ENCODE measurements at regions not wholly inside any gene's neighbourhood (a gene's known extent, or its start where the extent isn't known, plus 50 kb on each side); places are given as distances from the start of the nearest gene placed in this dataset.

DNA sequence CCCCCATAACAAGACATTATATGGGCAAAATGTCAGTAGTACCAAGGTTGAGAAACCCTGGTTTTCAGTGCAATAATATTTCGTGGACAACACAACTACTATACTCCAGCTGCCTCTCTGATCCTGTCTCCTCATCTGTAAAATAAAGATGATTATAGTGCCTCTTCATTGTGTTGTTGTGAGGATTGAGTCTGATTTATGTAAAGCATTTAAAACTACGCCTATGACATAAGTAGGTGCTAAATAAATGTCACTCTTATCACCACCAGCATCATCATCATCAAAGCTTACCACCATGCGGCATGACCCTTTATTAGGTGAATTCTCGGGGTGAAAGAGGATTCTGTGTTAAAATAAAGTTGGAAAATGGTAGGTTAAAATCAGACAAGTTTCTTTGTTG lies 67.8 kb upstream of the IFNE start:
- DNase-seq (ENCODE audit: low read depth), result no peak
- TF ChIP-seq, protein P1, sequence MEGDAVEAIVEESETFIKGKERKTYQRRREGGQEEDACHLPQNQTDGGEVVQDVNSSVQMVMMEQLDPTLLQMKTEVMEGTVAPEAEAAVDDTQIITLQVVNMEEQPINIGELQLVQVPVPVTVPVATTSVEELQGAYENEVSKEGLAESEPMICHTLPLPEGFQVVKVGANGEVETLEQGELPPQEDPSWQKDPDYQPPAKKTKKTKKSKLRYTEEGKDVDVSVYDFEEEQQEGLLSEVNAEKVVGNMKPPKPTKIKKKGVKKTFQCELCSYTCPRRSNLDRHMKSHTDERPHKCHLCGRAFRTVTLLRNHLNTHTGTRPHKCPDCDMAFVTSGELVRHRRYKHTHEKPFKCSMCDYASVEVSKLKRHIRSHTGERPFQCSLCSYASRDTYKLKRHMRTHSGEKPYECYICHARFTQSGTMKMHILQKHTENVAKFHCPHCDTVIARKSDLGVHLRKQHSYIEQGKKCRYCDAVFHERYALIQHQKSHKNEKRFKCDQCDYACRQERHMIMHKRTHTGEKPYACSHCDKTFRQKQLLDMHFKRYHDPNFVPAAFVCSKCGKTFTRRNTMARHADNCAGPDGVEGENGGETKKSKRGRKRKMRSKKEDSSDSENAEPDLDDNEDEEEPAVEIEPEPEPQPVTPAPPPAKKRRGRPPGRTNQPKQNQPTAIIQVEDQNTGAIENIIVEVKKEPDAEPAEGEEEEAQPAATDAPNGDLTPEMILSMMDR (IDR thresholded peaks at IDR 0.05; ENCODE audit: insufficient read depth, low read length), result no peak
- H3K4me3 ChIP-seq (ENCODE audit: low read depth, low read length), result peak overlapping the region; percentile 31

DNA sequence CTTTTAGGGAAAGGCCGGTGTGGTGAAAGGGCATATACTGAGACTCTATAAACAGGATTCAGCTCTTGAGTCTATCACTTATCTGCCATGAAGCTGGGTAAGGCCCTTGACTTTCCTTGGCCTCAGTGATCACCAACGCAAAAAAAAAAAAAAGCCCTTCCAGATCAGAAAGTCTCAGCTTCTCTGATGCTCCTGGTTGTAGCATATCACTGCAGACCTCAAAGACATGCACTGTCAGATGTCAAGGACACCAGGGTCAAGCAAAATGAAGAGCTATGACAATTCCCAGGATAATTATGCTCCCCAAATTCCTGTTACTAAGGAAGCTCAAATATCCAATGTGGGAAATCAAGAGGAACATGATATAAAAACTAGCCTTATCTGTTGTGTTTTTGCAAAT lies 68.3 kb upstream of the IFNE start:
- TF ChIP-seq, protein P1 (IDR thresholded peaks at IDR 0.05; ENCODE audit: insufficient read depth, low read length), result no peak
- no peak for DNase-seq (ENCODE audit: low read depth)
- no peak overlapping the region for H3K4me3 ChIP-seq (ENCODE audit: low read depth, low read length)

DNA sequence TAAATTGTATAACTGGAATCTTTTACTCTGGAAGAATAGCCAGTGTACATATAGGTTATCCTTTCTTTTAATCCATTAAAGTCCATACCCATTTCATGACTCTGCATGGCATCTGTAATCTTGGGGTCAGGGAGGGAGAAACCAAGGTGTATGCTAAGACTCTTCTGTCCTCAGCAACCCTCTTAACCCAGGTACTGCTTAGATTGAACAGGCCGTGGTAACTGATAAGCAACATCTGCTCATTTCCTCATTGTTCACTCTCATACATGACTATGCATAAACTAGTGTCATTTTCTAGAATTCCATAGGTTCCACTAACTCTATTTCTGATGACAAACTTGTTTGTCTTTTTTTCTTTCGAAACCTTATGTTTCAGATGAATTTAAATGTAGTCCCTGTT lies 69.3 kb upstream of the IFNE start:
- peak; percentile 51 for DNase-seq (ENCODE audit: low read depth)
- no peak overlapping the region for H3K4me3 ChIP-seq (ENCODE audit: low read depth, low read length)
- TF ChIP-seq, protein P1 (IDR thresholded peaks at IDR 0.05; ENCODE audit: insufficient read depth, low read length), result no peak

GRCh38 chr9:21552244-21553170 lies 70.4 kb upstream of the IFNE start:
- H3K4me3 ChIP-seq (ENCODE audit: low read depth, low read length), result peak overlapping the region; percentile 6
- TF ChIP-seq, protein P1 (IDR thresholded peaks at IDR 0.05; ENCODE audit: insufficient read depth, low read length), result no peak
- DNase-seq (ENCODE audit: low read depth), result no peak

DNA sequence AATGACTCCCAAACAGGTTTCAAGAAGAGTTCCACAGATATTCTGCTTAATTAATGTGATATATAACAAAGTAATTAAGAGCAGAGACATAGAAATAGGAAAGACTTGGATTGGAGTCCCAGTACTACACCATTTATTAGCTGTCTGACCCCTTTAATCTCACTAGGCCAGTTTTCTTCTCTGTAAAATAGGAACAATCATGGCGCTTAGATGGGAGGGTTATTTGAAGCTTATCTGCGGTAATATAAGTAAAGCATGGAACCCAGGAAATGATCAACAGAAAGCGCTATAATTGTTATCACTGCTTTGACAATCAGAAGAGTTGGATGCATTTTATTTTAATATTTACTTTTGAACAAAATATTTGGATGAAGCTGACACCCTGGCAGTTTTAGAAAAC lies 71.3 kb upstream of the IFNE start:
- no peak for DNase-seq (ENCODE audit: low read depth)
- TF ChIP-seq, protein P1 (IDR thresholded peaks at IDR 0.05; ENCODE audit: insufficient read depth, low read length), result no peak
- no peak overlapping the region for H3K4me3 ChIP-seq (ENCODE audit: low read depth, low read length)

DNA sequence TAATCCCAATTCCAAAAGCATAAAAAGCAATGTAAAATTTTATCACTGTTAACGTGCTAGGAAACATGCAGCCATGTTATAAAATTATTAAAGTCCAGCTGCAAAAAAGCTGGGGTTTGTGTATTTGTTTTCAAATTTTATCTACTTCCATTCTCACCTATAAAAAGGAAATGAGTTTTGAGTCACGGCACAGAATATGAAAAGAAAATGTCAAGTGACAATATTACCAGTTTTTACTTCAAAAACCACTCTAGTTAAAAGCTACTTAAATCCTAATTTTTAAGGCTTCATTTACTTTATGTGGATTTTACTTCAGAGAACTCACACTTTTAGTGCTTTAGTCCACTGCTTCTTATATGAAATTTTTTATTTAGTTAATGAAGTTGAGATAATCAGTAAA lies 72.7 kb upstream of the IFNE start:
- DNase-seq (ENCODE audit: low read depth), result no peak
- H3K4me3 ChIP-seq (ENCODE audit: low read depth, low read length), result peak overlapping the region; percentile 26
- TF ChIP-seq, protein P1 (IDR thresholded peaks at IDR 0.05; ENCODE audit: insufficient read depth, low read length), result no peak
